Stimulated activated naive B cell treated with anti-CD40 and anti-IgM and Interleukin-4, amounts not matched to agents 10 μg/mL and 1 μg/mL and 100 μg/mL, for 72 hours (primary cell): ENCODE measurements at regions not wholly inside any gene's neighbourhood (a gene's known extent, or its start where the extent isn't known, plus 50 kb on each side); places are given as distances from the start of the nearest gene placed in this dataset.

Source experiments
- ATAC-seq, 2 donors: fragments of 150-1000 bp; cut with Tn5 transposase; replicated peaks; 2 replicates each; pipeline ENCODE4 v1.10.0; 2021; ENCODE audit warnings: moderate library complexity in 1 of 2
- DNase-seq: peaks from one replicate; pipeline ENCODE4 v3.0.0; 2021
- H3K27ac Mint-ChIP-seq: one replicate; pipeline ENCODE4 v1.8.0; 2022; ENCODE audit warnings: mild to moderate bottlenecking, mixed read lengths
- H3K27me3 Mint-ChIP-seq, 2 donors: one replicate each; pipeline ENCODE4 v1.8.0; 2022; ENCODE audit warnings: mixed read lengths in 2 of 2
- H3K36me3 Mint-ChIP-seq, 2 donors: one replicate each; pipeline ENCODE4 v1.8.0; 2022; ENCODE audit warnings: mixed read lengths in 2 of 2, mild to moderate bottlenecking in 1 of 2
- H3K4me1 Mint-ChIP-seq, 2 donors: one replicate each; pipeline ENCODE4 v1.8.0; 2022; ENCODE audit warnings: mixed read lengths in 2 of 2, mild to moderate bottlenecking in 1 of 2
- H3K4me3 Mint-ChIP-seq, 2 donors: one replicate each; pipeline ENCODE4 v1.8.0; 2022; ENCODE audit warnings: mild to moderate bottlenecking in 2 of 2, mixed read lengths in 2 of 2, moderate library complexity in 1 of 2
- H3K9me3 Mint-ChIP-seq, 2 donors: one replicate each; pipeline ENCODE4 v1.8.0; 2022; ENCODE audit warnings: mixed read lengths in 2 of 2, mild to moderate bottlenecking in 1 of 2

DNA sequence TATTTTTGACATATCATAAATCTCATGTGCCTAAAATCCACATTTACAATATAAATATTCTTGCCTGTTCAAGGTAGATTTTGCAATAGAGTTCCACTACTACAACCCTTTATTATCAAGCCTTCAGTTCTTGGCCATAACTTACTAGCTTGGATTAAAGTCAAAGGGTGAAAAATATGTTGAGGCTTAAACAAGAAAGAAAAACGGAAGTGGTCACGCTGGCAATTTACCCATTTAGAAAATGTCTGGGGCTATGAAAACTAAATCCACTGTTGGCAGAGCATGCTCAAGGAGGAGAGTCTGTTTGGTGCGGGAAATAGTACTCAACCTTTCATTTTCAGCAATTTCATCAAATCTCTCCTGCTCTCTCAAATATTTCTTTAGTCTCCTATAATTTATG is 209.8 kb upstream of the RHOBTB1 start:
- DNase-seq (no peak), ATAC-seq (no peak)
- Mint-ChIP-seq H3K4me1 (peaks cover 0 to 5% of the 10 kb centered on the region in 2 donors), H3K9me3 (no peaks in the 10 kb centered on the region), H3K27me3 (peaks cover 0 to 9% of the 10 kb centered on the region in 2 donors), H3K27ac (no peak overlapping the region), H3K36me3 (no peaks in the 10 kb centered on the region), H3K4me3 (no peak overlapping the region)

DNA sequence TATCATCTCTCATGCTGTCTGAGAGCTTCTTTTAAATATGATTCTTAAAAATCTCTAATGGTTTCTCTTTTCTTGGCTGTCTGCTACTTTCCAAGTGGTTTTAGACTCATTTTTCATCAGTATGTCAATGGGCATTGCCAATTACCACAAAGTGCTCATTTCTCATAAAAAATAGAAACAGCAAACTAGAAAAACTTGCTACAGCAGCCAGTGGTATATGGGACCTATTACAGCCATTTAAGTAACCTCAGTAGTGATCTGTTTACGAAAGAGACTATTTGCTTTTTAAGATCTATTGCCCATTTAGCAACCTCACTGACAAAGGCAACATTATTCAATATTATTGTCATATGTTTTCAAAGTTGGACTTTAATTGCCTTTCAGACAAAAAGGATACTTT is 207.1 kb upstream of the RHOBTB1 start:
- Mint-ChIP-seq H3K4me3 (no peak overlapping the region), H3K27ac (no peak overlapping the region), H3K4me1 (peaks cover 0 to 5% of the 10 kb centered on the region in 2 donors), H3K27me3 (peaks cover 4 to 13% of the 10 kb centered on the region in 2 donors), H3K9me3 (no peaks in the 10 kb centered on the region), H3K36me3 (no peaks in the 10 kb centered on the region)
- DNase-seq (no peak), ATAC-seq (no peak)

DNA sequence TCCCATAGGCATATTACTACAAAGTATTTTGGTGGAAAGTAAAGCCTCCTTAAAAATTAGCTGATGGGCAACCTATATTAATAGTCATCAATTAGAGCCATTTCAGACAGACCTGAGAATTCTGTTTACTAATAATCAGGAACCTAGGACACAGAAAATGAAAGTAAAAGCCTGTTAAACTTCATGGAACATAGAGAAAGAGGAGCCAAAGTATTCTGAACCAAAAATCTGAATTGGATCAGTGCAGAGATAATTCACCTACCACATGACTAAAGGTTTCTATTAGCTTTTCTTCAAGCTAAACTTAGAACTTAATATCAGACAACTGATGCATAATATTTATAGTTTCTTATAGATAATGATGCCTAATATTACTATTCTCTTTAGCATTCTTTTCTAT is 204.5 kb upstream of the RHOBTB1 start:
- no peaks in the 10 kb centered on the region for H3K4me1 Mint-ChIP-seq
- no peak overlapping the region for H3K27ac Mint-ChIP-seq
- H3K9me3 Mint-ChIP-seq = no peaks in the 10 kb centered on the region
- H3K36me3 Mint-ChIP-seq = no peaks in the 10 kb centered on the region
- ATAC-seq = no peak
- H3K27me3 Mint-ChIP-seq = peaks cover 4% of the 10 kb centered on the region in 2 donors
- H3K4me3 Mint-ChIP-seq = no peak overlapping the region
- no peak for DNase-seq

DNA sequence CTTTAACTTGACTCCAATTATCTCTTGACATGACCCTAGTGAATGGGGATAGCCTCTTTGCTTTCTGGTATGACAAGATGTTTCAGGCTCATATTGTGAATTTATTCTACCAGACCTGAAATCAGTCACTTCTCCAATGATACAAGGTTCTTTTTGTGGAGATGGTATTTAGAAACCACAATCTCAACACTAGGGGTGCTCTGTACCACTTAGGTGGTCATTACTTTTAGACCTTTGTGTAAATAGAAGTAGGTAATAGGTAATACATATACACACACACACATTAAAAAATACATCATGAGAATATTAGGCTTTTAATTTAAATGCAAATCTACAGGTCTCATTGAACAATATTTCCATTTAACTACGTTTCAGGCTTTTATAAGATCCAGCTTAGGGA is 199.0 kb upstream of the RHOBTB1 start:
- Mint-ChIP-seq H3K27ac (no peak overlapping the region), H3K36me3 (no peaks in the 10 kb centered on the region), H3K9me3 (no peaks in the 10 kb centered on the region), H3K4me3 (no peak overlapping the region), H3K27me3 (peaks cover 4% of the 10 kb centered on the region in 2 donors), H3K4me1 (peaks cover 1 to 5% of the 10 kb centered on the region in 2 donors)
- no peak for DNase-seq
- ATAC-seq = no peak

DNA sequence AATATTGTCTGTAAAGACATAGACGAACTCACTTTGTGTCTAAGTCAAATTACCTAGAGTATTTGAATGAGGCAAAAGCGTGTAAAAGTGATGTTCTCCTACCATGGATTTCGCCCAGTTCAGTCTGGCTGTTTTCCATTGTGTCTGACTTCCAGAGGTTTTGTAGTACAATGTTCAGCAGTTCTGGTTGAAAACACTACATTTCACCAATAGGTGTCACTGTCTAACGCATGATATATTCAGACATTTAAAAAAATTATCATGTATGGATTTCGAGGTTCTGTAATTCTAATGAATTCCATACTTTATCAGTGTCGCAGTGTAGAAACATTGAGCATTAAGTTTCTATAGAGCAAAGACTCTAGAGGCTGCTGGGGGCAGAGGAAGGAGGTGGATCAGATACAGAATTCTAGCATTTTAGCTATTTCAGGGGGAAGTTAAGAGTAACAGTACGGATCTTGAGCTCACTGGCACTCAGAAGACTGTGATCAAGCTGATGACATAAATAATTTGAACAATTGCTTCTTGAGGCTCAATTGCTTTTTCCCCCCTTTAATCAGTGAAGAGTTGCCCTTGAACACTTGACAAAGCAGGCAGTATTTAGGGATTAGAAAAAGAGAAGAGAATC is 196.9 kb upstream of the RHOBTB1 start:
- Mint-ChIP-seq H3K27ac (no peak overlapping the region), H3K36me3 (no peaks in the 10 kb centered on the region), H3K4me3 (no peak overlapping the region), H3K27me3 (no peaks in the 10 kb centered on the region), H3K9me3 (no peaks in the 10 kb centered on the region), H3K4me1 (peaks cover 11 to 22% of the 10 kb centered on the region in 2 donors)
- DNase-seq = no peak
- peak in 1 of 2 donors; percentile 39 for ATAC-seq

DNA sequence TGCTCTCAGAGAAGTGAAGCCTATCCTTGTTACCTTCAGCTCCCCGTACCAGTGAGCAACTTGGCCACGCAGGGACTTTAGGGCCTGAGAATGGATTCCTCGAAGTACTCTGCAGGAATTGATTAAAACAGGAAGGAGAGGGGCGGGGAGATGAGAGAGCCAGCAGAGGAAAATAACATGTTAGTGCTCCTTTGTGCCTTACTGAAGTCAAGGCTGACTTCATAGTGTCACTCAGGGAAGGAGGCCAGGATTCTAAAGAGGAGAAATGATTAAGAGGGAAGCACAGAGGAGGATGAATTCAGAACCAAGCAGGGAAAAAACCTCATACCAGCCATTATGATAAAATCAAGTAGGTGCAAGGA is 195.6 kb upstream of the RHOBTB1 start:
- H3K36me3 Mint-ChIP-seq = no peaks in the 10 kb centered on the region
- peaks cover 17 to 32% of the 10 kb centered on the region in 2 donors for H3K4me1 Mint-ChIP-seq
- H3K4me3 Mint-ChIP-seq = no peak overlapping the region
- H3K27me3 Mint-ChIP-seq = no peaks in the 10 kb centered on the region
- no peak overlapping the region for H3K27ac Mint-ChIP-seq
- ATAC-seq = no peak
- no peak for DNase-seq
- no peaks in the 10 kb centered on the region for H3K9me3 Mint-ChIP-seq

DNA sequence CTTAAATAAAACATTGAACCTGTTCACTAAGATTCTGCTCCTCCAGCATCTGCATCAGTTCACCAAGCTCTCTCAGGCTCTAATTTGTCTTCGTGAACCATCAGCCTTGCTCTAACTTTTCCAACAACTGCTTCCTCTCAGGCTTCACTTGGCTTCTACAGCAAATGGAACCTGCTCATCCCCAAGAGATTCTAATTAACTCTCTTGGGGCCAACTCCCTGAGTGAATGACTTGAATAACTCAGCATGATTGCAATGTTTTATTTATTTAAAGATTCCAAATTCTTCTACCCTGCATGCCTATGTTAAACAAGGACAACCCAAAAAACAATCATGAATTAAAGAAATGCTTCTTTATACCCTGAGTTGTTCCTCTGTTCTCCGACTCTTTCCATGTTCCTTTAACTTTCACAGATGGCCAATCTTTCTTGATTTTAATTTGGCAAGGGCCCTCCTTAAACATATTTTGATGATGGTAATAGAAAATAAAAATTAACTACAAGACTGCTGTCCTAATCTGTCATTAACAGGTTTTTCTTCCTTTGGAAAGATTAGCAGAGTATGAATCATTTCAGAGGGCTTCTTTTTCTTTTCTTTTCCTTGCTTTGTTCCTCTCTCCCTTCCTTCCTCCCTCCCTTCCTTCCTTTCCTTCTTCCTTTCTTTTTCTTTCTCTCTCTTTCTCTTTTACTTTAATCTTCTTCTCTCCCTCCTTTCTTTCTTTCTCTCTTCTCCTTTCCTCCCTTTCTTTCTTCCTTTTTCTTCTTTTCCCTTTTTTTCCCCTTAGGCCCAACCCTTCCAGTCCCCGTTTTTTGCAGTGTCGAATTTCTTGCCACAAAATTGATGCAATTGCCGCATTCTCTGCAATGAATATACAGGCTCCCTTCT is 195.0 kb upstream of the RHOBTB1 start:
- no peaks in the 10 kb centered on the region for H3K27me3 Mint-ChIP-seq

DNA sequence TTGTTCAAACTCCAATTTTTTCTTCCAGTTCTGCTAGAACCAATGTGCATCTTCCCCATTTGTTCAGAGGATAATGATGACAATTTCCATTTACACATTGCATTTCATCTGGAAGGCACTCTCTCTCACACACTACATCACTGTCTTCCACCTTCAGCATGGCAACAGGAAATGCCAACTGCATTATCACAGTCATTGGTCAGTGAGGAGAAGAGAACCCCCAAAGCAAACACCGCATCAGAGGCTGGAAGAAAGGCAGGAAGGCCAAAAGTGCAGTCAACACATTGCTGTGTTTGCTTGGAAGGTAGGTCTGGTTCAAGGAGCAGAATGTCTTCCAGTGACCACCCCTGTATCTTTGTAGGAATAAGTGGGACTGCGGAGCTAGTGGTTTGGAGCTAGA is 192.2 kb upstream of the RHOBTB1 start:
- peaks cover 0 to 1% of the 10 kb centered on the region in 2 donors for H3K9me3 Mint-ChIP-seq
- H3K27ac Mint-ChIP-seq = peak overlapping the region; percentile 39
- H3K4me3 Mint-ChIP-seq = no peak overlapping the region
- H3K4me1 Mint-ChIP-seq = peaks cover 17 to 32% of the 10 kb centered on the region in 2 donors
- H3K27me3 Mint-ChIP-seq = no peaks in the 10 kb centered on the region
- DNase-seq (no peak), ATAC-seq (no peak)
- H3K36me3 Mint-ChIP-seq = peaks cover 0 to 5% of the 10 kb centered on the region in 2 donors

More for the DNA sequence above, 195.0 kb upstream of the RHOBTB1 start:
- Mint-ChIP-seq H3K4me1 (peaks cover 17 to 32% of the 10 kb centered on the region in 2 donors), H3K36me3 (no peaks in the 10 kb centered on the region), H3K4me3 (no peak overlapping the region), H3K27ac (no peak overlapping the region), H3K9me3 (no peaks in the 10 kb centered on the region)
- ATAC-seq (no peak), DNase-seq (no peak)

DNA sequence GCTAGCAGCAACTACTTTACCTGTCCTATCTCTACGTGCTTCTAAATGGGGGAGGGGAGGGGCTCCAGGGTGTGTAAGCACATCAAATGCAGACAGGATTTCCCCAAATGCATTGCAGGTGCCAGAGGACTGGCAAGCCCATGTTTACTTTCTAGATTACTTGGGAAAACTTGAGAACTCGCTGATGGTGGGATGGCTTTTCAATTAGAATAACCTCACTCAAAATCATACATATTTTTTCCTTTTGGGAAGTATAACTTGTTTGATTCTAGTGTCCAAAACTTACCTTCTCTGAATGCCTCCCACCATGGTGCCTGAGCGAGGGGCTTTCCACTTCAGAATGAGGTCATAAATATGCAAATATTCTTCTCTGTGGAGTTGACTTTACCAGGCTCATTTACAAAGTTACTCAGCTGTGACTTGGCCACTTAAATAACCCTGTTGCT is 191.3 kb upstream of the RHOBTB1 start:
- peaks cover 16 to 27% of the 10 kb centered on the region in 2 donors for H3K4me1 Mint-ChIP-seq
- peak overlapping the region in 1 of 2 donors; percentile 35 for H3K4me3 Mint-ChIP-seq
- ATAC-seq (peak; percentile 96 to 99), DNase-seq (peak; percentile 11)
- H3K27me3 Mint-ChIP-seq = no peaks in the 10 kb centered on the region
- H3K27ac Mint-ChIP-seq = peak overlapping the region; percentile 75
- H3K9me3 Mint-ChIP-seq = peaks cover 0 to 1% of the 10 kb centered on the region in 2 donors
- H3K36me3 Mint-ChIP-seq = peaks cover 0 to 5% of the 10 kb centered on the region in 2 donors

DNA sequence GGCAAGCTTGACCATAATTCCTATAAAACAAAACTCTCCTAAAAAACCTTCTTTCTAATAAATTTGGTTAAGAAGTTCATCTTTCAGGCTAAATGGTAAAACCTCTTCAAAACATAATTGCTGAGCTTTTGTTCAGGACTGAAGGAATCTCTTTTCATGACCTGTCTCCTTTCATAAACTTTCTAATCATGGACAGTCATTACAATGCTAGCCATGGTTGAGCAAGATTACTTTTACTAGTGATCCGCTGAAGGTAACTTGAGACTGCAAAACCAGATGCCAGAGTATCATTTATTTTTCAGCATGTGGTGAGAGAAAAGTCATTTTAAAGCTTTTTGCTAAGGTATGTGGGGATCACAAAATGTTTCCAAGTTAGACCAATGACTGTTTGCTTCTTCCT is 186.4 kb upstream of the RHOBTB1 start:
- Mint-ChIP-seq H3K4me3 (no peak overlapping the region), H3K36me3 (peaks cover 7 to 9% of the 10 kb centered on the region in 2 donors), H3K27ac (no peak overlapping the region), H3K27me3 (no peaks in the 10 kb centered on the region), H3K9me3 (peaks cover 4 to 7% of the 10 kb centered on the region in 2 donors), H3K4me1 (peaks cover 8 to 25% of the 10 kb centered on the region in 2 donors)
- no peak for DNase-seq
- ATAC-seq = no peak

DNA sequence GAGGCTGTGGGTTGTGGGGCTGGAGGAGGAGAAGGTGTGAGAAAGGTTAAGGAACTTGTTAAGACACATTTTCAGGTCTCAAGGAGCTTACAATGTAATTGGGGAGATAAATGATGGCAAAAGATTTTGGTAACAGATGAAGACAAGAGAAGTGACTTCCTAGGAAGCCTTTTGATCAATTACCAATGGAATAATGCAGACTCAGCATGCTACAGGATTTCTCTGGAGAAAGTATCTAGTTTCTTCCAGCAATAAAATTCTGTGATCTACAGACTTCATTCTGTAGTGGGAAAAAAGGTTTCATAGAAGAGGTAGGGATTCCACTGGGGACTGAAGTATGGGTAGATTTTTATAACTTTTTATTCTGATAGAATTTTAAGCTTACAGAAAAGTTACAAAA is 184.2 kb upstream of the RHOBTB1 start:
- peaks cover 6 to 7% of the 10 kb centered on the region in 2 donors for H3K36me3 Mint-ChIP-seq
- no peaks in the 10 kb centered on the region for H3K27me3 Mint-ChIP-seq
- H3K4me1 Mint-ChIP-seq = peaks cover 14 to 42% of the 10 kb centered on the region in 2 donors
- H3K9me3 Mint-ChIP-seq = peaks cover 4 to 5% of the 10 kb centered on the region in 2 donors
- no peak overlapping the region for H3K27ac Mint-ChIP-seq
- H3K4me3 Mint-ChIP-seq = no peak overlapping the region
- ATAC-seq (no peak), DNase-seq (no peak)

DNA sequence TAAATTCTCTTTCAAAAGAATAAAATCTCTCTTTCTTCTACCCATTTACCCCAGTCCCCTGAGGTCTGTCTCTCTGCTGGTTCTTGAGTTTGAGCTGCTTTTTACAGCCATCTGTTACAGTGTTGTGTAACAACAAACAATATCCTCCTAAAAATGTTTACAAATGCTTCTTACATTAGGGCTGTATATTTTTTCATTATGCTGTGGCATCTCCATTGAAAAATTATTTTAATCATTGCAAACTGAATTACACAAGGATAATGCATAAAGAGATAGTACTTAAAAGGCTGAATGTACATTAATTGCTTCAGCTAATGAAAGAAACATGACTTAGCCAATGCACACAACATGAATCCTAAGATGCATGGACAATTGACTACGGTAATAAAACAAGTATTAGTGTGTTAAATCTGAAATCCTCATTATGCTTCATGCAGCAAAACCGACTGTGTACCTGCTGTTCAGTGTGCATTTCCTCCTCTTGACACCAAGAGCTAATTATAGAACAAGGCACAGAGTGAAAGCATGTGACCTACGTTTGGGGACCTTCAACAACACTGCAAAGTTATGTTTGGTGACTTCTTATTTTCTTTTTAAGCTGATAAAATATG is 181.7 kb upstream of the RHOBTB1 start:
- Mint-ChIP-seq H3K4me1 (peaks cover 21 to 58% of the 10 kb centered on the region in 2 donors), H3K27ac (no peak overlapping the region), H3K36me3 (peaks cover 4 to 7% of the 10 kb centered on the region in 2 donors), H3K27me3 (no peaks in the 10 kb centered on the region), H3K4me3 (no peak overlapping the region), H3K9me3 (peaks cover 4 to 7% of the 10 kb centered on the region in 2 donors)
- ATAC-seq (peak in 1 of 2 donors; percentile 52), DNase-seq (no peak)

DNA sequence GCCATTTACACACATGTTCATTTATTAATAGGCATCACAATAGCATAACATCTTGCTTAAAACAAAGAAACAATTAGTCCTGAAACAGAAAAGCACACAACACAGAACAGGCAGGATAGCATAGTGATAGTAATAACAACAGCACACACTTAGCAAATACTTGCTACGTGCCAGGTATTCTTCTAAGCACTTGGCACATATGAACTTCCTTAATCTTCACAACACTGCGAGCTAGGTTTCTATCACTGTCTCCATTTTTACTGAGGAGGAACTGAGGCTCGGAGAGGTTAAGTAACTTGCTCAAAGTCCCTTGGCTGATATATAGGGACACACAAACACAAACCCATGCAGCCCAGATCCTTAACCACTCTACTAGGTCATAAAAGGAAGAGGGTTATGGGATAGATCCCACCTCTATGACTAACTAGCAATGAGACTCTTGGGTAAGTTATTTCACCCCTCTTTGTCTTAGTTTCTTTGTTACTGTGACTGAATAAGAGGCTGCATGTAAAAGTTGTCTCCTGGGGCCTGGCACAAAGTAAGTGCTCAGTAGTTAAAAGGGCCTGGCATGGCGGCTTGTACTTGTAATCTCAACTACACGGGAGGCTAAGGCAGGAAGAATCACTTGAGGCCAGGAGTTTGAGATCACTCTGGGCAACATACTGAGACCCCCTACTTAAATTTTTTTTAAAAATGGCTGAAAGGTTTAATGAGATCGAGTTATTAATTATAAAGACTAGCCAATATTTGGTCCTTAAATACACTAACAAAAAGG is 181.0 kb upstream of the RHOBTB1 start:
- ATAC-seq (peak; percentile 45 to 61), DNase-seq (no peak)
- peaks cover 4 to 7% of the 10 kb centered on the region in 2 donors for H3K9me3 Mint-ChIP-seq
- no peaks in the 10 kb centered on the region for H3K27me3 Mint-ChIP-seq
- peak overlapping the region; percentile 31 for H3K27ac Mint-ChIP-seq
- no peak overlapping the region for H3K4me3 Mint-ChIP-seq
- H3K4me1 Mint-ChIP-seq = peaks cover 21 to 59% of the 10 kb centered on the region in 2 donors
- peaks cover 4 to 7% of the 10 kb centered on the region in 2 donors for H3K36me3 Mint-ChIP-seq

DNA sequence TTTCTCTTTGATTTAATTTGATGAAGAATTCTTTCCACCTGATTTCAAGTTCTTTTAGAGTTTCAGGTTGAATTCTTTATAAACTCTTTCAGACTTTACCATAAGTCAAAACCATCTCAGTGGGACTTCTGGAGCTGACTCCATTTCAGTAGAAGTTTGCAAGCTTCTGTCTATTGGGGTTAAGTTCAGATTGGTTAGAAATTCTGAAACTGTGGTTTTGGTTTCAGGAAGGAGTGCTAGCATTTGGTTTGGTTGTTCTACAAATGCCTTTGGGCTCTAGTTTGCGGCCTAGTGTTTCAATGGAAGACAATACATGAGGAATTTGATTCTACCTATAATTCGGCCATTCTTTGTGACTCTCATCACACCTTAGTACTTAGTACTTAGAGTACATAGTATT is 176.8 kb upstream of the RHOBTB1 start:
- ATAC-seq (peak; percentile 54 to 59), DNase-seq (no peak)
- Mint-ChIP-seq H3K9me3 (peaks cover 0 to 2% of the 10 kb centered on the region in 2 donors), H3K4me3 (no peak overlapping the region), H3K27me3 (no peaks in the 10 kb centered on the region), H3K27ac (no peak overlapping the region), H3K36me3 (no peaks in the 10 kb centered on the region), H3K4me1 (peaks cover 19 to 43% of the 10 kb centered on the region in 2 donors)
